ENCODE measurements at regions not wholly inside any gene's neighbourhood (a gene's known extent, or its start where the extent isn't known, plus 50 kb on each side); places are given as distances from the start of the nearest gene placed in this dataset.

GRCh38 chrX:27883468-27884092 lies 75.8 kb downstream of the MAGEB10 start:
- ChIA-PET POLR2A (no interaction called here), CTCF (no interaction called here)
- Histone ChIP-seq H3K9me3 (replicated peaks; ENCODE audit: control insufficient read depth, insufficient read depth, low read length) (no peaks in the 10 kb centered on the region), H3K36me3 (ENCODE audit: control insufficient read depth in 2 of 2, extremely low read depth in 1 of 2, insufficient read depth in 2 of 2, low read length in 2 of 2) (no peaks in the 10 kb centered on the region), H3K4me2 (ENCODE audit: insufficient read depth, low read length) (no peak overlapping the region), H3K9me1 (replicated peaks; ENCODE audit: control insufficient read depth, extremely low read depth, insufficient read depth, low read length) (no peaks in the 10 kb centered on the region), H3K4me1 (ENCODE audit: control insufficient read depth, extremely low read depth, insufficient read depth, low read length) (no peaks in the 10 kb centered on the region), H3K27ac (ENCODE audit: insufficient read depth, low read depth, low read length) (no peak overlapping the region), H3K9ac (replicated peaks; ENCODE audit: extremely low read depth, insufficient read depth, low read length) (no peak overlapping the region), H2AFZ (ENCODE audit: low read depth, low read length) (no peak overlapping the region), H3K79me2 (ENCODE audit: control insufficient read depth, insufficient read depth, low read length) (no peaks in the 10 kb centered on the region), H4K20me1 (replicated peaks; ENCODE audit: control insufficient read depth, extremely low read depth, insufficient read depth, low read length) (no peaks in the 10 kb centered on the region), H3K4me3 (replicated peaks in 1 of 3; ENCODE audit: insufficient read depth in 1 of 3, low read depth in 1 of 3, low read length in 3 of 3) (no peak overlapping the region), H3K27me3 (ENCODE audit: control insufficient read depth in 2 of 2, insufficient read depth in 2 of 2, low read length in 2 of 2) (no peaks in the 10 kb centered on the region)
- DNase-seq (ENCODE audit: low read depth, low spot score) (no peak), FAIRE-seq (no peak)
- intact Hi-C loops (cut with micrococcal nuclease) (no loop called here), dilution Hi-C loops (cut with MboI; ENCODE audit: extremely low pct_ligation_motif_present, low sequenced_read_pairs) (no loop called here)
- BruUV-seq (replicated peaks): no TSS peak
- TF ChIP-seq GATA2 (IDR thresholded peaks at IDR 0.05; ENCODE audit: insufficient read depth, insufficient read length, low read depth, low read length): no peak
- no peak for TF ChIP-seq JUN (IDR thresholded peaks at IDR 0.05; ENCODE audit: borderline replicate concordance, insufficient read depth, insufficient read length, low read depth)
- TF ChIP-seq MAX (IDR thresholded peaks at IDR 0.05; ENCODE audit: insufficient read depth, insufficient read length): no peak
- TF ChIP-seq, protein P1, sequence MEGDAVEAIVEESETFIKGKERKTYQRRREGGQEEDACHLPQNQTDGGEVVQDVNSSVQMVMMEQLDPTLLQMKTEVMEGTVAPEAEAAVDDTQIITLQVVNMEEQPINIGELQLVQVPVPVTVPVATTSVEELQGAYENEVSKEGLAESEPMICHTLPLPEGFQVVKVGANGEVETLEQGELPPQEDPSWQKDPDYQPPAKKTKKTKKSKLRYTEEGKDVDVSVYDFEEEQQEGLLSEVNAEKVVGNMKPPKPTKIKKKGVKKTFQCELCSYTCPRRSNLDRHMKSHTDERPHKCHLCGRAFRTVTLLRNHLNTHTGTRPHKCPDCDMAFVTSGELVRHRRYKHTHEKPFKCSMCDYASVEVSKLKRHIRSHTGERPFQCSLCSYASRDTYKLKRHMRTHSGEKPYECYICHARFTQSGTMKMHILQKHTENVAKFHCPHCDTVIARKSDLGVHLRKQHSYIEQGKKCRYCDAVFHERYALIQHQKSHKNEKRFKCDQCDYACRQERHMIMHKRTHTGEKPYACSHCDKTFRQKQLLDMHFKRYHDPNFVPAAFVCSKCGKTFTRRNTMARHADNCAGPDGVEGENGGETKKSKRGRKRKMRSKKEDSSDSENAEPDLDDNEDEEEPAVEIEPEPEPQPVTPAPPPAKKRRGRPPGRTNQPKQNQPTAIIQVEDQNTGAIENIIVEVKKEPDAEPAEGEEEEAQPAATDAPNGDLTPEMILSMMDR (IDR thresholded peaks at IDR 0.05; ENCODE audit: extremely low read depth in 1 of 2, insufficient read depth in 1 of 2, low read depth in 1 of 2, low read length in 2 of 2): no peak
- no peak for TF ChIP-seq MYC (IDR thresholded peaks at IDR 0.05; ENCODE audit: low read depth, low read length)
- TF ChIP-seq POLR2AphosphoS5 (IDR thresholded peaks at IDR 0.05; ENCODE audit: insufficient read depth, low read depth, low read length): no peak
